ENCODE measurements at regions not wholly inside any gene's neighbourhood (a gene's known extent, or its start where the extent isn't known, plus 50 kb on each side); places are given as distances from the start of the nearest gene placed in this dataset.

- Histone ChIP-seq H3K27me3 (replicated peaks; ENCODE audit: insufficient read depth) (no peaks in the 10 kb centered on the region), H3K9me3 (no peaks in the 10 kb centered on the region), H3K36me3 (no peaks in the 10 kb centered on the region), H3K4me1 (ENCODE audit: control insufficient read depth in 1 of 2, low read depth in 2 of 2) (no peaks in the 10 kb centered on the region), H3K27ac (no peak overlapping the region), H3K4me3 (no peak overlapping the region)
- ATAC-seq (ENCODE audit: insufficient number of reproducible peaks, low FRiP score, low read depth) (no peak), DNase-seq (ENCODE audit: low spot score) (no peak)
- TF ChIP-seq CTCF (IDR thresholded peaks at IDR 0.05) = no peak
Observed at GRCh38 chr9:25418974-25419373, 259.3 kb downstream of the TUSC1 start.

- no peak for TF ChIP-seq CTCF (IDR thresholded peaks at IDR 0.05)
- no peak for ATAC-seq (ENCODE audit: insufficient number of reproducible peaks, low FRiP score, low read depth)
Observed at GRCh38 chr9:25415718-25416117, 262.5 kb downstream of the TUSC1 start.

GRCh38 chr9:25412646-25413045 lies 265.6 kb downstream of the TUSC1 start:
- Histone ChIP-seq H3K36me3 (no peaks in the 10 kb centered on the region), H3K27ac (no peak overlapping the region), H3K4me3 (no peak overlapping the region), H3K9me3 (no peaks in the 10 kb centered on the region), H3K4me1 (ENCODE audit: control insufficient read depth in 1 of 2, low read depth in 2 of 2) (no peaks in the 10 kb centered on the region), H3K27me3 (replicated peaks; ENCODE audit: insufficient read depth) (no peaks in the 10 kb centered on the region)
- ATAC-seq (ENCODE audit: insufficient number of reproducible peaks, low FRiP score, low read depth) (no peak), DNase-seq (ENCODE audit: low spot score) (no peak)
- TF ChIP-seq CTCF (IDR thresholded peaks at IDR 0.05) = no peak

More at GRCh38 chr9:25415718-25416117, 262.5 kb downstream of the TUSC1 start:
- no peak overlapping the region for H3K4me3 ChIP-seq
- DNase-seq (ENCODE audit: low spot score) = no peak
- no peaks in the 10 kb centered on the region for H3K36me3 ChIP-seq
- H3K27me3 ChIP-seq (replicated peaks; ENCODE audit: insufficient read depth) = no peaks in the 10 kb centered on the region
- H3K4me1 ChIP-seq (ENCODE audit: control insufficient read depth in 1 of 2, low read depth in 2 of 2) = no peaks in the 10 kb centered on the region
- H3K9me3 ChIP-seq = no peaks in the 10 kb centered on the region
- no peak overlapping the region for H3K27ac ChIP-seq

GRCh38 chr9:25397746-25398145 lies 280.5 kb downstream of the TUSC1 start:
- Histone ChIP-seq H3K4me1 (ENCODE audit: control insufficient read depth in 1 of 2, low read depth in 2 of 2) (no peaks in the 10 kb centered on the region), H3K4me3 (no peak overlapping the region), H3K27ac (no peak overlapping the region), H3K27me3 (replicated peaks; ENCODE audit: insufficient read depth) (no peaks in the 10 kb centered on the region), H3K9me3 (no peaks in the 10 kb centered on the region), H3K36me3 (no peaks in the 10 kb centered on the region)
- no peak for TF ChIP-seq CTCF (IDR thresholded peaks at IDR 0.05)
- ATAC-seq (ENCODE audit: insufficient number of reproducible peaks, low FRiP score, low read depth) = no peak
- no peak for DNase-seq (ENCODE audit: low spot score)

- TF ChIP-seq CTCF (IDR thresholded peaks at IDR 0.05) = no peak
Observed at GRCh38 chr9:25396828-25397227, 281.4 kb downstream of the TUSC1 start.

More at GRCh38 chr9:25396828-25397227, 281.4 kb downstream of the TUSC1 start:
- Histone ChIP-seq H3K27ac (no peak overlapping the region), H3K4me1 (ENCODE audit: control insufficient read depth in 1 of 2, low read depth in 2 of 2) (no peaks in the 10 kb centered on the region), H3K4me3 (no peak overlapping the region), H3K9me3 (no peaks in the 10 kb centered on the region), H3K36me3 (no peaks in the 10 kb centered on the region), H3K27me3 (replicated peaks; ENCODE audit: insufficient read depth) (no peaks in the 10 kb centered on the region)
- DNase-seq (ENCODE audit: low spot score) (no peak), ATAC-seq (ENCODE audit: insufficient number of reproducible peaks, low FRiP score, low read depth) (no peak)

All from thoracic aorta (tissue), 2 donors.